ENCODE measurements at regions not wholly inside any gene's neighbourhood (a gene's known extent, or its start where the extent isn't known, plus 50 kb on each side); places are given as distances from the start of the nearest gene placed in this dataset.

GRCh38 chr10:78907551-78908211, 161.1 kb upstream of the ZMIZ1 start:
- Histone ChIP-seq H3K36me3 (ENCODE audit: insufficient read depth, insufficient read length, low read length) (no peaks in the 10 kb centered on the region), H3K9me3 (ENCODE audit: insufficient read depth, low read length) (no peaks in the 10 kb centered on the region), H3K9ac (ENCODE audit: insufficient read length, low read depth) (peak overlapping the region; percentile 42), H3K27me3 (ENCODE audit: insufficient read depth, insufficient read length) (peaks cover 40% of the 10 kb centered on the region), H3K4me1 (ENCODE audit: insufficient read depth, insufficient read length) (peaks cover 13% of the 10 kb centered on the region), H3K4me3 (ENCODE audit: insufficient read length, low read depth) (no peak overlapping the region)
- no peak for DNase-seq (ENCODE audit: low read depth, low spot score)
- no peak for TF ChIP-seq ZNF274 (IDR thresholded peaks at IDR 0.05; ENCODE audit: low read depth, low read length)
- no peak for TF ChIP-seq YY1 (IDR thresholded peaks at IDR 0.05; ENCODE audit: insufficient read depth, insufficient read length)
- no peak for TF ChIP-seq SUZ12 (IDR thresholded peaks at IDR 0.05; ENCODE audit: extremely low read depth, insufficient read depth, insufficient read length)

GRCh38 chr10:78909221-78909620, 159.5 kb upstream of the ZMIZ1 start:
- no peak for DNase-seq (ENCODE audit: low read depth, low spot score)
- Histone ChIP-seq H3K4me3 (ENCODE audit: insufficient read length, low read depth) (no peak overlapping the region), H3K4me1 (ENCODE audit: insufficient read depth, insufficient read length) (peaks cover 19% of the 10 kb centered on the region), H3K9me3 (ENCODE audit: insufficient read depth, low read length) (no peaks in the 10 kb centered on the region), H3K9ac (ENCODE audit: insufficient read length, low read depth) (no peak overlapping the region), H3K27me3 (ENCODE audit: insufficient read depth, insufficient read length) (peaks cover 44% of the 10 kb centered on the region), H3K36me3 (ENCODE audit: insufficient read depth, insufficient read length, low read length) (no peaks in the 10 kb centered on the region)
- TF ChIP-seq YY1 (IDR thresholded peaks at IDR 0.05; ENCODE audit: insufficient read depth, insufficient read length) (no peak), SUZ12 (IDR thresholded peaks at IDR 0.05; ENCODE audit: extremely low read depth, insufficient read depth, insufficient read length) (no peak), ZNF274 (IDR thresholded peaks at IDR 0.05; ENCODE audit: low read depth, low read length) (no peak)

GRCh38 chr10:78910021-78910420, 158.7 kb upstream of the ZMIZ1 start:
- H3K4me3 ChIP-seq (ENCODE audit: insufficient read length, low read depth) = no peak overlapping the region
- H3K4me1 ChIP-seq (ENCODE audit: insufficient read depth, insufficient read length) = peaks cover 21% of the 10 kb centered on the region
- H3K36me3 ChIP-seq (ENCODE audit: insufficient read depth, insufficient read length, low read length) = no peaks in the 10 kb centered on the region
- no peak for DNase-seq (ENCODE audit: low read depth, low spot score)
- no peak overlapping the region for H3K9ac ChIP-seq (ENCODE audit: insufficient read length, low read depth)
- no peak for TF ChIP-seq ZNF274 (IDR thresholded peaks at IDR 0.05; ENCODE audit: low read depth, low read length)
- TF ChIP-seq SUZ12 (IDR thresholded peaks at IDR 0.05; ENCODE audit: extremely low read depth, insufficient read depth, insufficient read length) = no peak
- no peak for TF ChIP-seq YY1 (IDR thresholded peaks at IDR 0.05; ENCODE audit: insufficient read depth, insufficient read length)
- H3K9me3 ChIP-seq (ENCODE audit: insufficient read depth, low read length) = no peaks in the 10 kb centered on the region
- peaks cover 48% of the 10 kb centered on the region for H3K27me3 ChIP-seq (ENCODE audit: insufficient read depth, insufficient read length)

- no peak for DNase-seq (ENCODE audit: low read depth, low spot score)
- Histone ChIP-seq H3K27me3 (ENCODE audit: insufficient read depth, insufficient read length) (peaks cover 52% of the 10 kb centered on the region), H3K9me3 (ENCODE audit: insufficient read depth, low read length) (no peaks in the 10 kb centered on the region), H3K4me1 (ENCODE audit: insufficient read depth, insufficient read length) (peaks cover 21% of the 10 kb centered on the region), H3K4me3 (ENCODE audit: insufficient read length, low read depth) (no peak overlapping the region), H3K9ac (ENCODE audit: insufficient read length, low read depth) (no peak overlapping the region), H3K36me3 (ENCODE audit: insufficient read depth, insufficient read length, low read length) (no peaks in the 10 kb centered on the region)
- no peak for TF ChIP-seq YY1 (IDR thresholded peaks at IDR 0.05; ENCODE audit: insufficient read depth, insufficient read length)
- TF ChIP-seq SUZ12 (IDR thresholded peaks at IDR 0.05; ENCODE audit: extremely low read depth, insufficient read depth, insufficient read length) = no peak
- TF ChIP-seq ZNF274 (IDR thresholded peaks at IDR 0.05; ENCODE audit: low read depth, low read length) = no peak
These were observed 158.3 kb upstream of the ZMIZ1 start for GRCh38 chr10:78910476-78910875.

- no peak for DNase-seq (ENCODE audit: low read depth, low spot score)
- Histone ChIP-seq H3K4me1 (ENCODE audit: insufficient read depth, insufficient read length) (peaks cover 21% of the 10 kb centered on the region), H3K27me3 (ENCODE audit: insufficient read depth, insufficient read length) (peaks cover 52% of the 10 kb centered on the region), H3K9me3 (ENCODE audit: insufficient read depth, low read length) (no peaks in the 10 kb centered on the region), H3K9ac (ENCODE audit: insufficient read length, low read depth) (no peak overlapping the region), H3K36me3 (ENCODE audit: insufficient read depth, insufficient read length, low read length) (no peaks in the 10 kb centered on the region), H3K4me3 (ENCODE audit: insufficient read length, low read depth) (no peak overlapping the region)
- TF ChIP-seq SUZ12 (IDR thresholded peaks at IDR 0.05; ENCODE audit: extremely low read depth, insufficient read depth, insufficient read length) (no peak), ZNF274 (IDR thresholded peaks at IDR 0.05; ENCODE audit: low read depth, low read length) (no peak), YY1 (IDR thresholded peaks at IDR 0.05; ENCODE audit: insufficient read depth, insufficient read length) (no peak)
These were observed 157.9 kb upstream of the ZMIZ1 start for GRCh38 chr10:78910886-78911285.

- DNase-seq (ENCODE audit: low read depth, low spot score) = no peak
These were observed 157.0 kb upstream of the ZMIZ1 start for GRCh38 chr10:78911533-78912340.

More at GRCh38 chr10:78911533-78912340, 157.0 kb upstream of the ZMIZ1 start:
- no peak overlapping the region for H3K4me3 ChIP-seq (ENCODE audit: insufficient read length, low read depth)
- peaks cover 23% of the 10 kb centered on the region for H3K4me1 ChIP-seq (ENCODE audit: insufficient read depth, insufficient read length)
- H3K9me3 ChIP-seq (ENCODE audit: insufficient read depth, low read length) = no peaks in the 10 kb centered on the region
- H3K9ac ChIP-seq (ENCODE audit: insufficient read length, low read depth) = no peak overlapping the region
- no peaks in the 10 kb centered on the region for H3K36me3 ChIP-seq (ENCODE audit: insufficient read depth, insufficient read length, low read length)
- TF ChIP-seq SUZ12 (IDR thresholded peaks at IDR 0.05; ENCODE audit: extremely low read depth, insufficient read depth, insufficient read length) = no peak
- TF ChIP-seq ZNF274 (IDR thresholded peaks at IDR 0.05; ENCODE audit: low read depth, low read length) = no peak
- no peak for TF ChIP-seq YY1 (IDR thresholded peaks at IDR 0.05; ENCODE audit: insufficient read depth, insufficient read length)
- H3K27me3 ChIP-seq (ENCODE audit: insufficient read depth, insufficient read length) = peaks cover 51% of the 10 kb centered on the region
